Brain pericyte (primary cell): ENCODE measurements at regions not wholly inside any gene's neighbourhood (a gene's known extent, or its start where the extent isn't known, plus 50 kb on each side); places are given as distances from the start of the nearest gene placed in this dataset.

ENCODE experiments used
- DNase-seq: peaks from one replicate; pipeline ENCODE4 v3.0.0-alpha.2; 2012; ENCODE audit warnings: low read depth, low spot score

GRCh38 chr4:35147761-35148160, 1096.6 kb downstream of the ARAP2 start:
- DNase-seq, result no peak

GRCh38 chr4:35151816-35152572, 1092.3 kb downstream of the ARAP2 start:
- DNase-seq, result no peak

GRCh38 chr4:35163168-35163567, 1081.1 kb downstream of the ARAP2 start:
- DNase-seq, result no peak

DNA sequence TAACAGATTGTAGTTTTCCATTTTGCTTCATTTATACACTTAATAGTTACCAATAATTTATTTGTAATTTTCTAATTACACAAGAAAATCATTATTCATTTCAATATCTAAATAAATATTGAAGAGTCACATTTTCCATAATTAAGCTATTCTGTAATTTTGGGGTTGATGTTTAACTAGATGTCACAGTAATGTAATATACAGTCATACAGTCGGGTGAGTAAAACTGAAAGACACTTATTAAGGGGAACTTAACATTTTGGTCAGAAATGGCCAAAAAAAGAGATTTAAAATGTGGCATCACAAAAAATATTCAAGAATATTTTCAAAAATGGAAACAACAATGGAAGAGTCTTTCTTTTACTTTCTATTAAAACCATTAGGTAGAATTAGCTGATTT, 1080.3 kb downstream of the ARAP2 start:
- DNase-seq, result no peak

- no peak for DNase-seq
Observed at GRCh38 chr4:35166466-35166865, 1077.8 kb downstream of the ARAP2 start.

DNA sequence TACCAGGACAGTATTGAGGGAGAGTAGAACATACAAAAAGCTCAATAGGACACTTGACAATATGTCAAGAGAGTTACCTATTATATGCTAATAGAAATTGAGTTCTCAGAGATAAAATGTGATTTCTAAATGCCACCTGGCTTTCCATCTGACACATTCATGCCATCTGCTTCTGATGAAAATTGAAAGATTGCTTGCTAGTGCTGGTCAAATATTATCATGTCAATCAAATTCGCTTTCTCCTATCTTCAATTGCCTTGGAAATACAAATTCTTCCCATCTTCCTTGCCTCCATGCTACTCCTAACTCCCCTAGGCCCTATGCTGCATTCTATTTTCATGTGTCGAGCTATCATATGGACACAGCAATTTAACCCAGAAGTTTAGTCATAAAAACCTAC, 1076.9 kb downstream of the ARAP2 start:
- no peak for DNase-seq

- DNase-seq, result no peak
Observed at GRCh38 chr4:35175487-35175886, 1068.8 kb downstream of the ARAP2 start.

GRCh38 chr4:35175894-35176293, 1068.4 kb downstream of the ARAP2 start:
- DNase-seq, result no peak

DNA sequence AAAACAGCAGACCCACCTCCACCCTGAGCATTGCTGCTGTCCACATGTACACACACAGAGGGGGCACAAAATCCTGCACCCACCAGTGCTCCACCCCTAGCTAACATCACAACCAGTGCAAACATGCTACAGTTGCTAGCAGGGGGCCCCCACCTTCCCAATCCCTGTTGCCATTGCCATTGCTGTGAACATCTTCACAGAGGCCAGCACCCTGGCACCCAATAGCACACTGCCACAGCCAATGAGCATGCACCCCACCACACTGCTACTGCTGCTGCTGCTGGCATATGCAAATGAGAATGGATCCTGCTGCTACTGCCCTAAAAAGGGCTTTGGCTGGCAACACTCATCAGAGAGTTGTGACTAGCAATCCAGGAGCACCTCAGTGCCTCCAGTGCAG, 1061.9 kb downstream of the ARAP2 start:
- no peak for DNase-seq

DNA sequence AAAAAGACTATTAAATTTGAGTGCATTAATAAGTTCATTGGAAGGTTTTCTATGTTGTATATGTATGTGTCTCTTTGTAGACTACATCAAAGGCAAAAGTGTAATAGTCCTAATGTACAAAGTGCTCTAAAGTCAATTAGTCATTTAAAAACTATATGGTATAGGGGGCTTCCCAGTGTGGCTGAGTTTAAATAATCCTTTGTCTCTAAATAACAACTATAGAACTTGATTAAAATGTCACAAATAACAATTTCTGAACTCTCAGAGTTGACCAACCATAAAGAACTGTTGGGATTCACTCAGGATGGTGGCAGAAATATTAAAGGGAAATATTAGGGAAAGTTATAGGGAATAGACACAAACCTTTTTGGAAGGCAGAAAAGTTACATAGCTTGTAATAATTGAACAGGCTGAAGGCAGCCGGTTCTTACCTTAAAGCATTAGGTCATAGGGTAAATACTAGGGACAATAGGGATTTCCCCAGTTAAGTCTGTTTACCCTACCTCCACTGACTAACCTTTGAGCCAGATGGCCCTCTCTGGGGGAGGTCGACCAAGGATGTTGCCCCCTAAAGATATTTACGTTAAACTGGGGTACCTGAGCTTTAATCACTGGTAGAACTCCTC, 1054.2 kb downstream of the ARAP2 start:
- no peak for DNase-seq

DNA sequence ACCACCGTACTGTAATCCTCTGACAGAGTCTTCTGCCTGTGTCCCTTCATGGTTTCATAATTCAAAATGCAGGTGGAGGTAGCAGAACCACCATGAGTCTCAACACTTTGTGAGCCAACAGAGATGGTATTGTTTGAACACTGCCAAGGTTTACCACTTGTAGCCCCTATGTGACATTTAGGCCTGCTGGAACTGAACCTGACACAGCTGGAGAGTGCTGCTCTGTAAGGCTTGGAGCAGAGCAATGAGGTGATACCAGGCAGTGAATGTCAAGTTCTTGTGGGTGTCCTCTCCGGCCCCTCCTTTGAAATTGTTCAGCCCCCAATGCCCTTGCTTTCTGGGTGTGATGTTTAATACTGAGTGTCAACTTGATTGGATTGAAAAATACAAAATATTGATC, 1042.9 kb downstream of the ARAP2 start:
- DNase-seq, result no peak

DNA sequence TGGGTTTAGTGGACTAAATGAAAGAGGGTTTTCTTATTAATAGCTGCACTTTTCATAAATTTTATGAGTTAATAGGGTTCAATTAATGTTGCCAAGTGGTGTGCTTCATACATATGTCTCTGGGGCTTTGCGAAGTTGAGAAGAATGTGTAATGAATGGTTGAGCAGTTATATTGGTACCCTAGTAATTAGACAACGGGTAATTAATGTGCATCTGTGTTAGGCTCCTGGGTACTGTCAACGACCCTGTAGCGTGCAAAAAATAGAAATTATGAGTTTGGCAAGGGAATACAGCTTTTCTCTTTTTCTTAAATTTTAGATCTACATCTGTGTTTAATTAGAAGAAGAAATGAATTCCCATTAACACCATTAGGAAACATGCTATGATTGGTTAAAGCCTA, 1027.7 kb downstream of the ARAP2 start:
- no peak for DNase-seq

DNA sequence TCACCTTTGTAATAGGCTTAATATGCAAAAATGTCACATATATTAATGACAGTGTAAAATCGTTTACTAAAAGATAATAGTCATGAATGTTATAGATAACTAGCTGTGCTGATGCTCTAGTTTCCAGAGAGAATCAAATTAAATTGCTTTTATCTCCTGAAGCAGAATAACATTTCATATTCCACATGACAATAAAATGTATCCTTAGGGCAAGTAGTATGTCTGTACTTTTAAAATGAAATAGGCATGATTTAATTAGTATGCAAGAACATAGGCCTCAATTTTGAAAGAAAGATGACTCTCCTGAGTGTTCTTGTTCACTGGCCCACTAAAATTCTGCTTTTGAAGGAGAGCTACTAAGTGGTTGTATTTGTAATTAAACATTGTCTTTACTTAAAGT, 1027.0 kb downstream of the ARAP2 start:
- no peak for DNase-seq

DNA sequence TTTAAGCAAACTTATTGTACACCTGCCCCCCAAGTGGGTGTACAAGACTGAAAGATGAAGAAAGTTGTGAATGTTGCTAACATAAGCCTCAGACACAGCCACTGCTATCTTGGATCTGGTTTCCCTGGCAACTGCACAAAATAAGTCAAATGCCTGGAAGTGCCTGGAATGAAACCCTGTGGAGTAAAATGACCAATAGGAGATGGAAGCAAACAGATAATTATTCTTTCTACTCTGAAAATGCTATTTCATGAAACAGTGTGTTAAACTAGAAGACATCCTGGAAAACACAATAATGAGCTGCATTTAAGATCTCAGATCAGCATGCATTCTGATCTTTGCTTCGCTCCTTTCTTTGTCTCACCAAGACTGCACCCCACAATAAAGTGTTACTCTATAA, 1016.0 kb downstream of the ARAP2 start:
- DNase-seq, result no peak

GRCh38 chr4:35229021-35229420, 1015.3 kb downstream of the ARAP2 start:
- DNase-seq, result no peak

- DNase-seq, result no peak
Observed at GRCh38 chr4:35237924-35238323, 1006.4 kb downstream of the ARAP2 start.

DNA sequence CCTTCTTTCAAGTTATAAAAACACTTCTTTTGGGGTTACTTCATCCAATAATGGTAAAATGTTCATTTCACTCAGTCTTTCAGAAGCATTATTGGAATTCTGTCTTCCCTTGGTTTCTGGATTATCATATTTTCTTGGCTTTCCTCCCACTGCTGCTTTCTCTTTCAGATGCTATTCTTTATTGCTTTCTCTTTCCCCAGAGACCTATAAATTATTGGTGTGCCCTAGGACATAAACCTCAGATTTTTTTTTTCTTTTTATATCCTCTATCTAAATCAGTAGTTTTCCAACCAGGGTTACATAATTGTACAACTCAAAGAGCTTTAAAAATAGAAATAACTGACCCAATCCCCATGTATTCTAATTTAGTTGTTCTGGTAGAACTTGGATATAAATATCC, 1005.5 kb downstream of the ARAP2 start:
- DNase-seq, result no peak

- no peak for DNase-seq
Observed at GRCh38 chr4:35246493-35246892, 997.8 kb downstream of the ARAP2 start.

- DNase-seq, result no peak
Observed at GRCh38 chr4:35247047-35247446, 997.3 kb downstream of the ARAP2 start.

- no peak for DNase-seq
Observed at GRCh38 chr4:35250331-35250730, 994.0 kb downstream of the ARAP2 start.

DNA sequence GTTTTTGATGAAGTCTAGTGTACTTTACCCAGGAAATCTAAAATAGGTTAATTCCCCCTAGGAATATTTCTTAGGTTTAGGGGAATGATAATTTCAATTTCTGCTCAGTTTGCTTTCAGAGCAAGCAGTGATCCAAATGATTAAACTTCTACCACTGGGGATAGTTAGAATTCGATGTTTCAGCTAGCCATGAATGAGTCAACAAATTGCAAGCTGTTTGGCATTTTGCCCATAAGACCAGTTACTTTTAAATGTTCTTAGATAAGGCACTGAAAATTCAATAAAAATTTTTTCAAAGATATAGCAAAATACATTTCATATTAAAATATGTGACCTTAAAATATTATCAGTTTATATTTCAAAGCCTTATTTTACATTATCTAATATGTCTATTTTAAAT, 993.6 kb downstream of the ARAP2 start:
- no peak for DNase-seq

- no peak for DNase-seq
Observed at GRCh38 chr4:35252071-35252470, 992.2 kb downstream of the ARAP2 start.

DNA sequence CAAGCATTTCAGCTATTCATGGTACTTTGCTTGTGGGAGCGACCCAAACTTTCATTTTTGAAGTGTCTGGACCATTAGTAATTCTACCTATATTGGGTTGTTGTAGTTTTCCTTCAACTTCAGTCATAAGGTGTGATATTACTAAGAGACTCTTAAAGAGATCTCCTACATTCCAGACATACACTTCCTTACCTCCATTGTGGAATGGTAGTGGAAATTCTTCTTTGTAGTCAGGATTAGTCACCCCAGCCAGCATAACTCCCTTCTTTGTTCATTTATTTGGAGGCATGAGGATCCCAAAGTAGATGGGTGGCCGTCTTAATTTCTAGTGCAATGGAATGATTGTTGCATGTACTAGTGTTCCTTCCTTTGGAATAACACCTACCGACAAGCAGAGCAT, 991.4 kb downstream of the ARAP2 start:
- no peak for DNase-seq

GRCh38 chr4:35253331-35253730, 991.0 kb downstream of the ARAP2 start:
- DNase-seq, result no peak
